ENCODE measurements at regions not wholly inside any gene's neighbourhood (a gene's known extent, or its start where the extent isn't known, plus 50 kb on each side); places are given as distances from the start of the nearest gene placed in this dataset.

- TF ChIP-seq SUZ12 (IDR thresholded peaks at IDR 0.05): no peak
- no peak for TF ChIP-seq ELF4 (IDR thresholded peaks at IDR 0.05)
- no peak for TF ChIP-seq PKNOX1 (IDR thresholded peaks at IDR 0.05)
These were observed 445.0 kb upstream of the RIOK2 start for GRCh38 chr5:97628031-97628430.
